ENCODE measurements at regions not wholly inside any gene's neighbourhood (a gene's known extent, or its start where the extent isn't known, plus 50 kb on each side); places are given as distances from the start of the nearest gene placed in this dataset.

DNA sequence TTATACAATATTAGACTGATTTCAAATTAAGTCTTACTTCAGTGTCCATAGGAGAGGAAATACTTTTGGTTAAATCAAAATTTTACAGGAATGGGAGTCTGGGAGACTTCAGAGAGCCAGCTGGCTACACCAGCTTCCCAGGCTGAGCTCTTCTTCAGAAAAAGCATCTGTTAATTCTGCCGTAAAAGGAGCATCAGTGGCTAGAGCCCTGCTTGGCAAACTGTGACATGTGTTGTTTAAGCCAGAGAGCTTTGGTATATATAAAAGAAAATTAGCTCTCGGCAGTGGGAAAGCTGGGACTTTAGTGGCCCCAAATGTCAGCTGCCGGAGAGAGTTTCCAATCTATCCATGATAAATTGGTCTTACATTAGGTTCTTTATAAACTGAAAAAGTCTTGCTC is 378.8 kb upstream of the TUSC1 start:
- H4K20me1 ChIP-seq (ENCODE audit: insufficient read depth, low read length), result no peaks in the 10 kb centered on the region
- H3K36me3 ChIP-seq (ENCODE audit: insufficient read depth, low read length), result no peaks in the 10 kb centered on the region
- ChIA-PET POLR2A (no interaction called here), CTCF (ENCODE audit: unreplicated experiment) (no interaction called here)
- H3K4me3 ChIP-seq (ENCODE audit: low read depth, low read length, poor library complexity, severe bottlenecking), result no peak overlapping the region
- H2AFZ ChIP-seq (ENCODE audit: low read length), result no peak overlapping the region
- no peak for DNase-seq (ENCODE audit: low spot score)
- no peak overlapping the region for H3K4me2 ChIP-seq (ENCODE audit: low read length)
- intact Hi-C loops (cut with micrococcal nuclease; ENCODE audit: unreplicated experiment), result no loop called here
- TF ChIP-seq, protein P1, sequence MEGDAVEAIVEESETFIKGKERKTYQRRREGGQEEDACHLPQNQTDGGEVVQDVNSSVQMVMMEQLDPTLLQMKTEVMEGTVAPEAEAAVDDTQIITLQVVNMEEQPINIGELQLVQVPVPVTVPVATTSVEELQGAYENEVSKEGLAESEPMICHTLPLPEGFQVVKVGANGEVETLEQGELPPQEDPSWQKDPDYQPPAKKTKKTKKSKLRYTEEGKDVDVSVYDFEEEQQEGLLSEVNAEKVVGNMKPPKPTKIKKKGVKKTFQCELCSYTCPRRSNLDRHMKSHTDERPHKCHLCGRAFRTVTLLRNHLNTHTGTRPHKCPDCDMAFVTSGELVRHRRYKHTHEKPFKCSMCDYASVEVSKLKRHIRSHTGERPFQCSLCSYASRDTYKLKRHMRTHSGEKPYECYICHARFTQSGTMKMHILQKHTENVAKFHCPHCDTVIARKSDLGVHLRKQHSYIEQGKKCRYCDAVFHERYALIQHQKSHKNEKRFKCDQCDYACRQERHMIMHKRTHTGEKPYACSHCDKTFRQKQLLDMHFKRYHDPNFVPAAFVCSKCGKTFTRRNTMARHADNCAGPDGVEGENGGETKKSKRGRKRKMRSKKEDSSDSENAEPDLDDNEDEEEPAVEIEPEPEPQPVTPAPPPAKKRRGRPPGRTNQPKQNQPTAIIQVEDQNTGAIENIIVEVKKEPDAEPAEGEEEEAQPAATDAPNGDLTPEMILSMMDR (conservative IDR thresholded peaks at IDR 0.05; ENCODE audit: low read length), result no peak
- TF ChIP-seq EZH2phosphoT487 (IDR thresholded peaks at IDR 0.05; ENCODE audit: borderline replicate concordance, low read depth, low read length), result no peak
- no peaks in the 10 kb centered on the region for H3K4me1 ChIP-seq (ENCODE audit: insufficient read depth, low read length, poor library complexity, severe bottlenecking)
- no peaks in the 10 kb centered on the region for H3K9me2 ChIP-seq (ENCODE audit: insufficient read depth, low read length)
- no peak overlapping the region for H3K27ac ChIP-seq (ENCODE audit: low read depth, low read length, poor library complexity, severe bottlenecking)
- no TSS peak for BruUV-seq (replicated peaks)
- no peaks in the 10 kb centered on the region for H3K79me2 ChIP-seq (ENCODE audit: insufficient read depth, low read depth, low read length)
- no peaks in the 10 kb centered on the region for H3K9me3 ChIP-seq (ENCODE audit: low read length)

DNA sequence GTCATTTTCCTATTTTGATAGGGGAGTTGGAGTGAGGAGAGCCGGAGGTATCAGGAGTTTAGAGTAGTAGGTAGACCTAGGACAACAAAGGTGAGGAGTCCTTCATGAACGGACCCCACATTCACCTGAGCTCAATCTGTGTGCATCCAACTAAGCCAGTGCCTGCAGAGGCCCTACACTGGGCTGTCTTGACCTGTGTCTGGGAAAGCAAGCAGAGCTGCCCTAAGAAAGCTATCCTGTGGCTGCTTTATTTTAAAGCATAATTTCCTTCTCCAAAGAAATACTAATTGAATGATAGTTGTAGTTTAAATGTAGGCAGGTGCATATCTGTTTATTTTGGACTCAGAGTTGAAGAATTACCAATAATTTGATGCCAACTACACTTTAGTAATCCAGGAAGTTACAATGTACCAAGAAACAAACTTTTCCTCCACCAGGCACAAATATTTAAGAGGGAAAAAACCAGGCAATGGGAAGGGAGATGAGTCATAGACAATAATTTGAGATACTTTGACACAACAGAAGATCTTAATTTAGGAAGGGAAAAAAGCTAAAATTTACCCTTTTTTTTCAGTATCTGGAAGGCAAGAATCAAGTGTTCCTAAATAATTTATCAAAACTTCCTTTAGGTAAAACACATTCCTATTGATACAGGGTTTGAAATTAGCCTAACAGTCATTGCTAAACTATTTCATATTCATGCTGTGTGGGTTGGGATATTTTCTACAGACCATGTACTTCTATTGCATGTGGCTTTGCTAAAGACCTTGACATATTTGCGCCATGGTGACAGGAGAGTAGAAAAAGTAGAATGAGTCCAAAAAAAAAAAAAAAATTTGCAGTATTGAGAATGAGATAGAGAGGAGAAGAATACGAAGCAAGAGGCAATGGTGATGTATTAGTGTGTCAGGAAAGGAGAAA is 376.6 kb upstream of the TUSC1 start:
- Histone ChIP-seq H3K9me2 (ENCODE audit: insufficient read depth, low read length) (no peaks in the 10 kb centered on the region), H3K4me1 (ENCODE audit: insufficient read depth, low read length, poor library complexity, severe bottlenecking) (no peaks in the 10 kb centered on the region), H3K27ac (ENCODE audit: low read depth, low read length, poor library complexity, severe bottlenecking) (no peak overlapping the region), H3K4me2 (ENCODE audit: low read length) (no peak overlapping the region), H3K79me2 (ENCODE audit: insufficient read depth, low read depth, low read length) (no peaks in the 10 kb centered on the region), H4K20me1 (ENCODE audit: insufficient read depth, low read length) (no peaks in the 10 kb centered on the region), H3K36me3 (ENCODE audit: insufficient read depth, low read length) (no peaks in the 10 kb centered on the region), H3K4me3 (ENCODE audit: low read depth, low read length, poor library complexity, severe bottlenecking) (no peak overlapping the region), H3K9me3 (ENCODE audit: low read length) (no peaks in the 10 kb centered on the region), H2AFZ (ENCODE audit: low read length) (no peak overlapping the region)
- ChIA-PET POLR2A (no interaction called here), CTCF (ENCODE audit: unreplicated experiment) (no interaction called here)
- intact Hi-C loops (cut with micrococcal nuclease; ENCODE audit: unreplicated experiment), result no loop called here
- no TSS peak for BruUV-seq (replicated peaks)
- TF ChIP-seq, protein P1 (conservative IDR thresholded peaks at IDR 0.05; ENCODE audit: low read length), result no peak
- no peak for TF ChIP-seq EZH2phosphoT487 (IDR thresholded peaks at IDR 0.05; ENCODE audit: borderline replicate concordance, low read depth, low read length)
- no peak for DNase-seq (ENCODE audit: low spot score)

DNA sequence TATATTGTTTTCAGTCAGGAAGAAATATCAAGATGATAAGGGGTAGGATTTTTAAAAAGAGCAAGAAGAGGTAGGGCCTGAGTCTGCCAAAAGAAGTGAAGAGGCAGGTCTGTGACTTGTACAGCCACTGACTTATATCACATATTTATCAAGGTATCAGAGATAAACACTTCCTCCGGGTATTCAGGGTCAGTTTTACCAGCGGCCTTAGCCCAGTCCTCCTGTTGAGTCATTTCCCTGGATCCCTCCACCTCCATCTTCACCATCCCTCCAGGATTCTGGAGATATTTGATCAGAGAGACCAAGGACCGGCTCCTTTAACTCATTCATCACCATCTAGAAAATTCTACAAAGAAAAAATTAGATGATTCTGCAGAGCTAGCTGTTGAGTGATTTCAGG is 375.7 kb upstream of the TUSC1 start:
- POLR2A ChIA-PET, result interaction anchor here (0.6 to 0.7 kb wide), 3 partner anchors 738 to 1094 kb away, joined by 3 to 7 read pairs (median 3); no protein-coding TSS in a partner anchor
- BruUV-seq (replicated peaks), result no TSS peak

More for the DNA sequence above, 375.7 kb upstream of the TUSC1 start:
- Histone ChIP-seq H3K4me3 (ENCODE audit: low read depth, low read length, poor library complexity, severe bottlenecking) (no peak overlapping the region), H3K36me3 (ENCODE audit: insufficient read depth, low read length) (no peaks in the 10 kb centered on the region), H2AFZ (ENCODE audit: low read length) (no peak overlapping the region), H3K9me3 (ENCODE audit: low read length) (no peaks in the 10 kb centered on the region), H3K9me2 (ENCODE audit: insufficient read depth, low read length) (no peaks in the 10 kb centered on the region), H3K4me2 (ENCODE audit: low read length) (no peak overlapping the region), H3K4me1 (ENCODE audit: insufficient read depth, low read length, poor library complexity, severe bottlenecking) (no peaks in the 10 kb centered on the region), H3K79me2 (ENCODE audit: insufficient read depth, low read depth, low read length) (no peaks in the 10 kb centered on the region), H3K27ac (ENCODE audit: low read depth, low read length, poor library complexity, severe bottlenecking) (no peak overlapping the region), H4K20me1 (ENCODE audit: insufficient read depth, low read length) (no peaks in the 10 kb centered on the region)
- no peak for DNase-seq (ENCODE audit: low spot score)
- TF ChIP-seq, protein P1 (conservative IDR thresholded peaks at IDR 0.05; ENCODE audit: low read length), result no peak
- no peak for TF ChIP-seq EZH2phosphoT487 (IDR thresholded peaks at IDR 0.05; ENCODE audit: borderline replicate concordance, low read depth, low read length)
- intact Hi-C loops (cut with micrococcal nuclease; ENCODE audit: unreplicated experiment), result no loop called here
- CTCF ChIA-PET (ENCODE audit: unreplicated experiment), result no interaction called here

Measured in OCI-LY7 (cell line).